ENCODE measurements at regions not wholly inside any gene's neighbourhood (a gene's known extent, or its start where the extent isn't known, plus 50 kb on each side); places are given as distances from the start of the nearest gene placed in this dataset.

- Mint-ChIP-seq H3K9me3 (peaks cover 7% of the 10 kb centered on the region), H3K4me3 (no peak overlapping the region), H3K27me3 (ENCODE audit: low read depth) (peaks cover 13% of the 10 kb centered on the region), H3K4me1 (peaks cover 19% of the 10 kb centered on the region), H3K27ac (no peak overlapping the region), H3K36me3 (ENCODE audit: low read depth) (no peaks in the 10 kb centered on the region)
- TF ChIP-seq, protein P1, sequence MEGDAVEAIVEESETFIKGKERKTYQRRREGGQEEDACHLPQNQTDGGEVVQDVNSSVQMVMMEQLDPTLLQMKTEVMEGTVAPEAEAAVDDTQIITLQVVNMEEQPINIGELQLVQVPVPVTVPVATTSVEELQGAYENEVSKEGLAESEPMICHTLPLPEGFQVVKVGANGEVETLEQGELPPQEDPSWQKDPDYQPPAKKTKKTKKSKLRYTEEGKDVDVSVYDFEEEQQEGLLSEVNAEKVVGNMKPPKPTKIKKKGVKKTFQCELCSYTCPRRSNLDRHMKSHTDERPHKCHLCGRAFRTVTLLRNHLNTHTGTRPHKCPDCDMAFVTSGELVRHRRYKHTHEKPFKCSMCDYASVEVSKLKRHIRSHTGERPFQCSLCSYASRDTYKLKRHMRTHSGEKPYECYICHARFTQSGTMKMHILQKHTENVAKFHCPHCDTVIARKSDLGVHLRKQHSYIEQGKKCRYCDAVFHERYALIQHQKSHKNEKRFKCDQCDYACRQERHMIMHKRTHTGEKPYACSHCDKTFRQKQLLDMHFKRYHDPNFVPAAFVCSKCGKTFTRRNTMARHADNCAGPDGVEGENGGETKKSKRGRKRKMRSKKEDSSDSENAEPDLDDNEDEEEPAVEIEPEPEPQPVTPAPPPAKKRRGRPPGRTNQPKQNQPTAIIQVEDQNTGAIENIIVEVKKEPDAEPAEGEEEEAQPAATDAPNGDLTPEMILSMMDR (IDR thresholded peaks at IDR 0.05; ENCODE audit: unreplicated experiment in 3 of 3): no peak
Observed at GRCh38 chr7:45460379-45460778, 113.8 kb upstream of the ADCY1 start.

DNA sequence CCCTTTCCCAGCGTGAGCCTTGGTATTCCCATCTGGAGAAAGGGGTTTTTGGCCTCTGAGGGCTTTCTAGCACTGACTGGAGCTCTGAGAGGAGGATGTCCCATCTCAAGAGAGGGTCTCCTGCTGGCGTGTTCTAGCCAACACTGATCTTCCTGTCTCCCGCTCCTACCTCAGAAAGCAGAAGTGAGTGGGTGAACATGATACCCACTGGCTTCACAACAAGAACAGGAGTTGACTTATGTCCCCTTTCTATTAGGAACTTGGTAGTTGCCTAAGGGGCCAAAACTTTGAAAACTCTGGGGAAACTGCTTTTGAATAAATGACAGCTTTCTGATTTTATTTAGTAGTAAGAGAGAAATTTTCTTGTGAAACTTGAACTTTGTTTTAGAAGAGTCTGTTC, 113.1 kb upstream of the ADCY1 start:
- H3K4me1 Mint-ChIP-seq: peaks cover 19% of the 10 kb centered on the region
- peaks cover 12% of the 10 kb centered on the region for H3K27me3 Mint-ChIP-seq (ENCODE audit: low read depth)
- H3K27ac Mint-ChIP-seq: no peak overlapping the region
- TF ChIP-seq, protein P1 (IDR thresholded peaks at IDR 0.05; ENCODE audit: unreplicated experiment in 3 of 3): no peak
- H3K9me3 Mint-ChIP-seq: peaks cover 7% of the 10 kb centered on the region
- H3K4me3 Mint-ChIP-seq: no peak overlapping the region
- no peaks in the 10 kb centered on the region for H3K36me3 Mint-ChIP-seq (ENCODE audit: low read depth)

GRCh38 chr7:45469103-45469502, 105.1 kb upstream of the ADCY1 start:
- H3K4me3 Mint-ChIP-seq: no peak overlapping the region
- H3K27me3 Mint-ChIP-seq (ENCODE audit: low read depth): peaks cover 5% of the 10 kb centered on the region
- no peaks in the 10 kb centered on the region for H3K4me1 Mint-ChIP-seq
- no peaks in the 10 kb centered on the region for H3K36me3 Mint-ChIP-seq (ENCODE audit: low read depth)
- peaks cover 8% of the 10 kb centered on the region for H3K9me3 Mint-ChIP-seq
- H3K27ac Mint-ChIP-seq: no peak overlapping the region
- TF ChIP-seq, protein P1 (IDR thresholded peaks at IDR 0.05; ENCODE audit: unreplicated experiment in 3 of 3): no peak

GRCh38 chr7:45470031-45470430, 104.1 kb upstream of the ADCY1 start:
- H3K4me3 Mint-ChIP-seq: no peak overlapping the region
- peaks cover 5% of the 10 kb centered on the region for H3K27me3 Mint-ChIP-seq (ENCODE audit: low read depth)
- H3K36me3 Mint-ChIP-seq (ENCODE audit: low read depth): no peaks in the 10 kb centered on the region
- TF ChIP-seq, protein P1 (IDR thresholded peaks at IDR 0.05; ENCODE audit: unreplicated experiment in 3 of 3): no peak
- no peak overlapping the region for H3K27ac Mint-ChIP-seq
- peaks cover 8% of the 10 kb centered on the region for H3K9me3 Mint-ChIP-seq
- H3K4me1 Mint-ChIP-seq: no peaks in the 10 kb centered on the region

GRCh38 chr7:45479781-45480180, 94.4 kb upstream of the ADCY1 start:
- H3K36me3 Mint-ChIP-seq (ENCODE audit: low read depth): no peaks in the 10 kb centered on the region
- H3K27ac Mint-ChIP-seq: no peak overlapping the region
- no peaks in the 10 kb centered on the region for H3K9me3 Mint-ChIP-seq
- H3K4me1 Mint-ChIP-seq: no peaks in the 10 kb centered on the region
- H3K4me3 Mint-ChIP-seq: no peak overlapping the region
- H3K27me3 Mint-ChIP-seq (ENCODE audit: low read depth): peaks cover 4% of the 10 kb centered on the region
- TF ChIP-seq, protein P1 (IDR thresholded peaks at IDR 0.05; ENCODE audit: unreplicated experiment in 3 of 3): no peak

DNA sequence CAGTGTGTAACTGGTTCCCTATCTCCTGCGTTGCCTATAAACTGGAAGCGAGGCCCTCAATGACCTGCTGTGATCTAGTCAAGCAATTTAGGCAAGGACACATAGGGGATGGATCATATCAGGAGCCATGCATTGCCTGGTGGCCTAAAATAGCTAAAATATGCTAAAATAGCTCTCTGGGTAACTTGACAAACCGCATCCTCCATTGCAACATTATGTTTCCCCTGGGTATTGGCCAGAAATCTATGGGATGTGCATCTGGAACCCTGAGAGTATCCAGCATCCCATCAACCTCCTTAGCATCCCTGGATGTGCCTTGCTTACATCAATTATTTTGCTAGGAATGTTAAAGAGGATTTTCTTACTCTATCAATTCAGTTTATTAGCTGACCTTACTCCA, 91.7 kb upstream of the ADCY1 start:
- TF ChIP-seq, protein P1 (IDR thresholded peaks at IDR 0.05; ENCODE audit: unreplicated experiment in 3 of 3): no peak
- Mint-ChIP-seq H3K4me3 (no peak overlapping the region), H3K4me1 (no peaks in the 10 kb centered on the region), H3K36me3 (ENCODE audit: low read depth) (no peaks in the 10 kb centered on the region), H3K9me3 (no peaks in the 10 kb centered on the region), H3K27ac (no peak overlapping the region), H3K27me3 (ENCODE audit: low read depth) (peaks cover 4% of the 10 kb centered on the region)

All from nephron (organoid).